ENCODE measurements at regions not wholly inside any gene's neighbourhood (a gene's known extent, or its start where the extent isn't known, plus 50 kb on each side); places are given as distances from the start of the nearest gene placed in this dataset.

GRCh38 chr9:88680505-88681160 is 145.7 kb downstream of the NXNL2 start:
- TF ChIP-seq REST (IDR thresholded peaks at IDR 0.05; ENCODE audit: insufficient read depth in 1 of 2, low read depth in 2 of 2, low read length in 2 of 2) (no peak), FOXP2 (optimal IDR thresholded peaks at IDR 0.05; ENCODE audit: borderline replicate concordance, extremely low read depth, extremely low read length, insufficient read depth) (no peak)

- TF ChIP-seq REST (IDR thresholded peaks at IDR 0.05; ENCODE audit: insufficient read depth in 1 of 2, low read depth in 2 of 2, low read length in 2 of 2), result no peak
- TF ChIP-seq POLR2AphosphoS5 (IDR thresholded peaks at IDR 0.05; ENCODE audit: low read depth, low read length), result no peak
- TF ChIP-seq FOXP2 (optimal IDR thresholded peaks at IDR 0.05; ENCODE audit: borderline replicate concordance, extremely low read depth, extremely low read length, insufficient read depth), result no peak
- TF ChIP-seq TAF1 (IDR thresholded peaks at IDR 0.05; ENCODE audit: borderline replicate concordance, insufficient read depth, low read length), result no peak
- no peak for TF ChIP-seq SIN3A (IDR thresholded peaks at IDR 0.05; ENCODE audit: borderline replicate concordance, insufficient read depth, low read length)
Measured at GRCh38 chr9:88681434-88681833, 146.5 kb downstream of the NXNL2 start.

GRCh38 chr9:88682431-88682831 is 147.5 kb downstream of the NXNL2 start:
- TF ChIP-seq FOXP2 (optimal IDR thresholded peaks at IDR 0.05; ENCODE audit: borderline replicate concordance, extremely low read depth, extremely low read length, insufficient read depth) (no peak), TAF1 (IDR thresholded peaks at IDR 0.05; ENCODE audit: borderline replicate concordance, insufficient read depth, low read length) (no peak), REST (IDR thresholded peaks at IDR 0.05; ENCODE audit: insufficient read depth in 1 of 2, low read depth in 2 of 2, low read length in 2 of 2) (no peak), POLR2AphosphoS5 (IDR thresholded peaks at IDR 0.05; ENCODE audit: low read depth, low read length) (no peak), SIN3A (IDR thresholded peaks at IDR 0.05; ENCODE audit: borderline replicate concordance, insufficient read depth, low read length) (no peak)

GRCh38 chr9:88684046-88684445 is 149.1 kb downstream of the NXNL2 start:
- TF ChIP-seq POLR2AphosphoS5 (IDR thresholded peaks at IDR 0.05; ENCODE audit: low read depth, low read length), result no peak
- no peak for TF ChIP-seq REST (IDR thresholded peaks at IDR 0.05; ENCODE audit: insufficient read depth in 1 of 2, low read depth in 2 of 2, low read length in 2 of 2)
- no peak for TF ChIP-seq SIN3A (IDR thresholded peaks at IDR 0.05; ENCODE audit: borderline replicate concordance, insufficient read depth, low read length)
- TF ChIP-seq FOXP2 (optimal IDR thresholded peaks at IDR 0.05; ENCODE audit: borderline replicate concordance, extremely low read depth, extremely low read length, insufficient read depth), result no peak
- no peak for TF ChIP-seq TAF1 (IDR thresholded peaks at IDR 0.05; ENCODE audit: borderline replicate concordance, insufficient read depth, low read length)

GRCh38 chr9:88684845-88685244 is 149.9 kb downstream of the NXNL2 start:
- TF ChIP-seq SIN3A (IDR thresholded peaks at IDR 0.05; ENCODE audit: borderline replicate concordance, insufficient read depth, low read length) (no peak), FOXP2 (optimal IDR thresholded peaks at IDR 0.05; ENCODE audit: borderline replicate concordance, extremely low read depth, extremely low read length, insufficient read depth) (no peak), TAF1 (IDR thresholded peaks at IDR 0.05; ENCODE audit: borderline replicate concordance, insufficient read depth, low read length) (no peak), REST (IDR thresholded peaks at IDR 0.05; ENCODE audit: insufficient read depth in 1 of 2, low read depth in 2 of 2, low read length in 2 of 2) (no peak), POLR2AphosphoS5 (IDR thresholded peaks at IDR 0.05; ENCODE audit: low read depth, low read length) (no peak)

Data from PFSK-1 (cell line).